GM23338 (cell line): ENCODE measurements at regions not wholly inside any gene's neighbourhood (a gene's known extent, or its start where the extent isn't known, plus 50 kb on each side); places are given as distances from the start of the nearest gene placed in this dataset.

ENCODE experiments used
- ATAC-seq: fragments of 200-7000 bp; cut with Tn5 transposase; 3 replicates; pipeline ENCODE4 v1.9.1; 2020
- DNase-seq: peaks from one replicate; pipeline ENCODE4 v3.0.0-alpha.2; 2015; ENCODE audit warnings: low spot score
- H2AFZ ChIP-seq: fragments of 200-600 bp; sonication (generic); 2 replicates; pipeline ENCODE4 v1.8.0; 2016; ENCODE audit warnings: antibody characterized with exemption, mild to moderate bottlenecking, moderate library complexity
- H3F3A ChIP-seq: fragments of 200-600 bp; sonication (generic); replicated peaks from 2 replicates; pipeline ENCODE4 v1.8.0; 2017; ENCODE audit warnings: antibody characterized with exemption, mixed run types, low read depth
- H3K27ac ChIP-seq: fragments of 200-600 bp; sonication (generic); 2 replicates; pipeline ENCODE4 v1.6.1; 2016; ENCODE audit warnings: low read depth
- H3K27me3 ChIP-seq: fragments of 200-600 bp; sonication (generic); 2 replicates; pipeline ENCODE4 v1.8.0; 2016; ENCODE audit warnings: mild to moderate bottlenecking, mixed run types, moderate library complexity; ENCODE audit not compliant: insufficient read depth
- H3K36me3 ChIP-seq: fragments of 200-600 bp; sonication (generic); 2 replicates; pipeline ENCODE4 v1.8.0; 2016; ENCODE audit warnings: mild to moderate bottlenecking; ENCODE audit not compliant: insufficient read depth
- H3K4me1 ChIP-seq: fragments of 200-600 bp; sonication (generic); 2 replicates; pipeline ENCODE4 v1.8.0; 2016; ENCODE audit warnings: mild to moderate bottlenecking, moderate library complexity; ENCODE audit not compliant: insufficient read depth
- H3K4me2 ChIP-seq: fragments of 200-600 bp; sonication (generic); 2 replicates; pipeline ENCODE4 v1.7.1; 2017; ENCODE audit warnings: mixed run types
- H3K4me3 ChIP-seq: fragments of 200-600 bp; sonication (generic); 2 replicates; pipeline ENCODE4 v1.6.1; 2016; ENCODE audit warnings: mixed run types
- H3K79me2 ChIP-seq: fragments of 200-600 bp; sonication (generic); replicated peaks from 2 replicates; pipeline ENCODE4 v1.8.0; 2017; ENCODE audit warnings: mild to moderate bottlenecking; ENCODE audit not compliant: insufficient read depth
- H3K9me2 ChIP-seq: fragments of 200-600 bp; sonication (generic); 2 replicates; pipeline ENCODE4 v1.8.0; 2017; ENCODE audit not compliant: insufficient read depth
- H4K20me1 ChIP-seq: fragments of 200-600 bp; sonication (generic); replicated peaks from 2 replicates; pipeline ENCODE4 v1.8.0; 2017; ENCODE audit warnings: mild to moderate bottlenecking; ENCODE audit not compliant: insufficient read depth
- H3K27ac Mint-ChIP-seq: 2 replicates; pipeline ENCODE4 v1.8.0; 2020; ENCODE audit warnings: inconsistent platforms, mild to moderate bottlenecking, moderate library complexity, mixed read lengths
- H3K27me3 Mint-ChIP-seq: 3 replicates; pipeline ENCODE4 v1.8.0; 2022; ENCODE audit warnings: low read depth, mild to moderate bottlenecking, moderate library complexity, mixed read lengths, inconsistent platforms; ENCODE audit not compliant: insufficient read depth, poor library complexity
- H3K36me3 Mint-ChIP-seq: 3 replicates; pipeline ENCODE4 v1.8.0; 2021; ENCODE audit warnings: low read depth, mild to moderate bottlenecking, inconsistent platforms, moderate library complexity, mixed read lengths
- H3K4me1 Mint-ChIP-seq: 3 replicates; pipeline ENCODE4 v1.8.0; 2020; ENCODE audit warnings: mild to moderate bottlenecking, inconsistent platforms, mixed read lengths
- H3K4me3 Mint-ChIP-seq: 3 replicates; pipeline ENCODE4 v1.8.0; 2021; ENCODE audit warnings: moderate library complexity, mild to moderate bottlenecking, inconsistent platforms, mixed read lengths
- H3K9me3 Mint-ChIP-seq: 3 replicates; pipeline ENCODE4 v1.8.0; 2020; ENCODE audit warnings: moderate library complexity, mild to moderate bottlenecking, inconsistent platforms, mixed read lengths
- CREB1 ChIP-seq: fragments of 250-450 bp; sonication (Bioruptor Pico); IDR thresholded peaks from 2 replicates; pipeline ENCODE4 v1.5.0; 2020; ENCODE audit warnings: low read depth, mild to moderate bottlenecking, moderate library complexity
- CTCF ChIP-seq, 2 experiments: fragments of 200-600 bp in 1 of 2; sonication (generic) in 1 of 2; conservative IDR thresholded peaks; 2 replicates each; pipeline versions ENCODE4 v1.5.1 to v1.6.1; 2016 to 2017; ENCODE audit warnings: antibody characterized with exemption in 2 of 2, low read depth in 2 of 2, mild to moderate bottlenecking in 2 of 2, moderate library complexity in 1 of 2
- ETS1 ChIP-seq: IDR thresholded peaks from 2 replicates; pipeline ENCODE4 v1.6.1; 2016; ENCODE audit warnings: antibody characterized with exemption
- EZH2 ChIP-seq: fragments of 200-600 bp; sonication (generic); IDR thresholded peaks from one replicate; pipeline ENCODE4 v1.8.0; 2017; ENCODE audit warnings: antibody characterized with exemption, mild to moderate bottlenecking, low read depth; ENCODE audit not compliant: unreplicated experiment
- EZH2phosphoT487 ChIP-seq: fragments of 200-600 bp; sonication (generic); IDR thresholded peaks from one replicate; pipeline ENCODE4 v1.8.1; 2018; ENCODE audit warnings: antibody characterized with exemption; ENCODE audit not compliant: unreplicated experiment
- JUNB ChIP-seq: IDR thresholded peaks from one replicate; pipeline ENCODE4 v1.6.1; 2016; ENCODE audit warnings: antibody characterized with exemption; ENCODE audit not compliant: unreplicated experiment
- NANOG ChIP-seq: IDR thresholded peaks from 2 replicates; pipeline ENCODE4 v1.6.1; 2016; ENCODE audit warnings: antibody characterized with exemption, borderline replicate concordance
- POLR2AphosphoS5 ChIP-seq: IDR thresholded peaks from 2 replicates; pipeline ENCODE4 v1.6.1; 2016; ENCODE audit warnings: antibody characterized with exemption, low read depth
- REST ChIP-seq: IDR thresholded peaks from one replicate; pipeline ENCODE4 v1.6.1; 2018; ENCODE audit warnings: antibody characterized with exemption; ENCODE audit not compliant: unreplicated experiment
- STAT1 ChIP-seq: IDR thresholded peaks from one replicate; pipeline ENCODE4 v1.6.1; 2016; ENCODE audit warnings: antibody characterized with exemption; ENCODE audit not compliant: unreplicated experiment
- ZNF114 ChIP-seq: fragments of 250-450 bp; sonication (Bioruptor Pico); IDR thresholded peaks from 2 replicates; pipeline ENCODE4 v1.5.0; 2020; ENCODE audit warnings: mild to moderate bottlenecking, moderate library complexity
- ZNF331 ChIP-seq: fragments of 250-450 bp; sonication (Bioruptor Pico); IDR thresholded peaks from 2 replicates; pipeline ENCODE4 v1.5.0; 2020; ENCODE audit warnings: low read depth, mild to moderate bottlenecking, moderate library complexity
- ZNF462 ChIP-seq: fragments of 250-450 bp; sonication (Bioruptor Pico); IDR thresholded peaks from 2 replicates; pipeline ENCODE4 v1.5.0; 2020; ENCODE audit warnings: mild to moderate bottlenecking, moderate library complexity

GRCh38 chr1:102546251-102546650 is 549.5 kb upstream of the OLFM3 start:
- ATAC-seq, result no peak
- H3K27me3 ChIP-seq, result no peaks in the 10 kb centered on the region
- H3K27ac ChIP-seq, result no peak overlapping the region
- Mint-ChIP-seq H3K4me3 (no peak overlapping the region), H3K9me3 (peaks cover 2% of the 10 kb centered on the region; the same call in 1 of the 3 replicates), H3K4me1 (no peaks in the 10 kb centered on the region), H3K36me3 (no peaks in the 10 kb centered on the region; the same call in 2 of the 3 replicates), H3K27me3 (no peaks in the 10 kb centered on the region), H3K27ac (no peak overlapping the region)
- TF ChIP-seq POLR2AphosphoS5, result no peak
- no peak for TF ChIP-seq ZNF331 (CRISPR knock-in tag)
- TF ChIP-seq ZNF114 (CRISPR knock-in tag), result no peak
- TF ChIP-seq ZNF462, result no peak
- no peak for TF ChIP-seq CTCF (conservative IDR thresholded peaks at IDR 0.05; ENCODE audit: low read depth in 2 of 2)
- TF ChIP-seq ETS1, result no peak
- TF ChIP-seq EZH2, result no peak
- TF ChIP-seq REST, result no peak
- no peak for TF ChIP-seq EZH2phosphoT487
- TF ChIP-seq CREB1 (CRISPR knock-in tag), result no peak
- no peak for TF ChIP-seq JUNB
- TF ChIP-seq NANOG, result no peak
- TF ChIP-seq STAT1, result no peak
- no peaks in the 10 kb centered on the region for H3K36me3 ChIP-seq
- H3K4me3 ChIP-seq, result no peak overlapping the region
- H3F3A ChIP-seq, result no peaks in the 10 kb centered on the region
- H2AFZ ChIP-seq, result no peak overlapping the region
- no peaks in the 10 kb centered on the region for H3K79me2 ChIP-seq
- no peak for DNase-seq
- no peaks in the 10 kb centered on the region for H3K4me1 ChIP-seq
- H4K20me1 ChIP-seq, result no peaks in the 10 kb centered on the region
- H3K9me2 ChIP-seq, result peaks cover 8% of the 10 kb centered on the region; the same call in 1 of the 2 replicates
- H3K4me2 ChIP-seq, result no peak overlapping the region
